ENCODE measurements at regions not wholly inside any gene's neighbourhood (a gene's known extent, or its start where the extent isn't known, plus 50 kb on each side); places are given as distances from the start of the nearest gene placed in this dataset.

GRCh38 chr3:83076041-83076440 is 1314.6 kb upstream of the GBE1 start:
- DNase-seq, result no peak

DNA sequence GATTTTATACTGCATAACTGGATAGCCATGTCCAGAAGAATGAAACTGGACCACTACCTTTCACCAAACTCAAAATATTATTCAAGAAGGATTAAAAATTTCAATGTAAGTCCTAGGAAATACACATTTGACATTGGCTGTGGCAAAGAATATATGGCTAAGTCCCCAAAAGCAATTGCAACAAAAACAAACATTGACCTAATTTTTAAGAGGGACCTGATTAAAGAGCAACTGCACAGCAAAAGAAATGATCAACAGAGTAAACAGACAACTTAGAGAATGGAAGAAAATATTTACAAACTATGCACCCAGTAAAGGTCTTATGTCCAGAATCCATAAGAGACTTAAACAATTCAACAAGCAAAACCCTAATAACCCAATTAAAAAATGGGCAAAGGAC is 1313.0 kb upstream of the GBE1 start:
- no peak for DNase-seq

DNA sequence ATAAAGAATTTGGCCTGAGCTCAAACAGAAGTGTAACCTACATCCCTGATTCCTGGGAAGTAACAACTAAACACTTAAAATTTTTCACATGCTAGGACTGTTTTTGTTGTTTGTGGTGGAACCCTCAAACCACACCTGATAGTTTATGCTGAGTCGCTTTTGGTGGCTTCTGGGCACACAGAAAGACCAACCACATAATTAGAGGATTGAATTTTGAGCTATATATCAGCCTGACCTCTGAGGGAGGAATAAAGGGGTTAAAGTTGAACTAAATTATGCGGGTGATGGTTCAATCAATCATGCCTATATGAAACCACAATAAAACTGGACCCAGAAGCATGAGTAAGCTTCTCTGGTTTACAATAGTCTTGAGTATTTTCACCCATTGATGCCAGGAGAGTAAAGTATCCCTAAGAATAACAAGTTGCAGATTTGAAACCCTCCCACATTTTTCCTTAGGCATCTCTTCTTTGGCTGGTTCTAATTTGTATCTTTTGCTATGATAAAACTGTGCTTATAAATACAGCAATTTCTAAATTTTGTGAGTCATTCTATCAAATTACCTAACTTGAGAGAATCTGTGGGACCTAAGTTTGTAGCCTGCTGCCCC is 1304.5 kb upstream of the GBE1 start:
- no peak for DNase-seq

DNA sequence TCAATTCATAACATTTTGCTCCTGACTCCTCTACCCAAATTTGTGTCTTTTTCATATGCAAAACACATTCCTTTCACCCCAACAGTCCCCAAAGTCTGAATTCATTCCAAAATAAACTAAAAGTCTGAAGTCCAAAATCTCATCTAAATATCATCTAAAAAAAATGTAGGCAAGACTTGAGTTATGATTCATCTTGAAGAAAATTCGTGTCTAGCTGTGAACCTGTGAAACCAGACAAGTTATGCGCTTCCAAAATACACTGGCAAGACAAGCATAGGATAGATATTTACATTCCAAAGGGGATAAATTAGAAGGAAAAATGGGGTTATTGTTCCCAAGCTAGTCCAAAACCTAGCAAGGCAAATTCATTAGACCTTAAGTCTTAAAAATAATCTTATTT is 1302.0 kb upstream of the GBE1 start:
- DNase-seq, result no peak

GRCh38 chr3:83048556-83048955 is 1287.1 kb upstream of the GBE1 start:
- no peak for DNase-seq

DNA sequence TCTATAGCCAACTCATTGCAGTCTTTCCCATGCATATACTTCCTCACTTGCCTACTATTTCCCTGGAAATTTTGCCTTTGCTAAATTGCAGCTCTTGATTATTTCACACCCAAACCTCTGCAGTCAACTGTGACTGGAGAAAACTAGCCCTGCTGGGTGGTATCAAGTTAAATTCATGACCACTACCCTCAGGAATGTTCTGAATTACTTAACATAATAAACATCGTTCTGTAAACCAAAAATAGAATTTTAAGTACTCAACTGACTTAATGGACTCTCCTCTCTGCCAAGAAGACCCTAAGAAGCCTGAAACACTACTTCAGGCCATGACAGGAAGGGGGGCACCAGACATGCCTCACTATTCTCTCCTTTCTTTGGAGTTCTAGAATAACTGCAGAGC is 1278.0 kb upstream of the GBE1 start:
- DNase-seq, result no peak

- DNase-seq, result no peak
Observed at GRCh38 chr3:83035704-83036010, 1274.2 kb upstream of the GBE1 start.

DNA sequence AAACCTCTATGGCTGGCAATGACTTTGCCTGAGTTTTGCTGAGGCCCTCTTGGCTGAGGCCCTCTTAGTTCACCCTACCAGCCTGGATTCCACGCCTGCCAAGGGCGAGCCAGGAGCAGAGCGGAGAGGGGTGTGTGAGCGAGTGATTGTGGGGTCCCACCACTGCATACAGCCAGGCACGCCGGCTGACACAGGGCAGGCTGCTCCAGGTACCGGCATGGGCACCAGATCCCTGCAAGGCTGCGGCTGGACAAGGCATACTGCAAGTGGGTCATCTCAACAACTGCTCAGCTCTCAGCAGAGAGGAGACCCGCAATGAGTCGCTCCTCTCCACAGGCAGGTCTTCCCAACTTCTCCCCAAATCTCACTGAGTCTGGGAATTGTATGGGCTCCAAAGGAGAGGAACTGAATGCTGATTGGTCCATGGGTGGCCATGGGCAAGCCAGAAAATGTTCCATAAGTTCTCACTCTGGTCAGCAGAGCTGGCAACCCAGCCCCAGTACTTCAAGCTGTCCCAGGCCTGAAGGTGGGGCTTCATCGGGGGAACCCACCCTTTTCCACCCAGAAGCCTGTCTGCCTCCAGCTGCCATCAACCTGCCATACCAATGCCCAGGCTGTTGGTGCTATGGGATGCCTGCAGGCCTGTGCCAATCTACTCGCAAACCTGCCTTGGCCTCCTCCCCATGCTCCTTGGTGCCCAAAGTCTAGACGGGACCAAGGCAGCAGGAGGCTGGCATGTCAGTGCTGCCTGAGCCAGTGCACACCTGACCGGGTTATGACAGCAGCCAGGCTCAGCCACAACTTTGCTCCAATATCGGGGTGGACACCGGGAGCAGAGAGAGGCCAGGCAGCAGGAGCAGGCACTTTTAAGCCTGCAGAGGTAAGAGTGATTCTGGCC is 1273.6 kb upstream of the GBE1 start:
- no peak for DNase-seq

- DNase-seq, result no peak
Observed at GRCh38 chr3:83033133-83033532, 1271.7 kb upstream of the GBE1 start.

- no peak for DNase-seq
Observed at GRCh38 chr3:83023086-83023485, 1261.6 kb upstream of the GBE1 start.

DNA sequence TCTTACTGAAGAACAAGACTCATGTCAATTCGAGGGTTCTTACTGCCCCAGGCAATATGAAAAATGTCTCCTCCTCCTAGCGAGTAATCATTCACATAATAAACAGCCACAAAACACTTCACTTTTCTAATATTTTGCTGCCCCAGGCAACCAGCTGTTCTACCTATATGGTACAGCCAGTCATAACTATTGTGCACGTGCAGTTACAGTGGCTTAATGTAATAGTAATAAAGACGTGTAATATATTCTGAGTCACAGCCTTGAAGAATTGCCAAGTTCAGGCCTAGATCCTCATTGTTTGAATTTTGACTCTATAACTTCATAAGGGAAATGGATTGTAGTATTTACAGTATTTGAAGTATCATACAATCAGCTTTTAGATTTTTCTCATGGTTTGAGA is 1250.0 kb upstream of the GBE1 start:
- no peak for DNase-seq

- DNase-seq, result no peak
Observed at GRCh38 chr3:83003917-83004316, 1242.5 kb upstream of the GBE1 start.

GRCh38 chr3:83002869-83003445 is 1241.5 kb upstream of the GBE1 start:
- DNase-seq, result no peak

DNA sequence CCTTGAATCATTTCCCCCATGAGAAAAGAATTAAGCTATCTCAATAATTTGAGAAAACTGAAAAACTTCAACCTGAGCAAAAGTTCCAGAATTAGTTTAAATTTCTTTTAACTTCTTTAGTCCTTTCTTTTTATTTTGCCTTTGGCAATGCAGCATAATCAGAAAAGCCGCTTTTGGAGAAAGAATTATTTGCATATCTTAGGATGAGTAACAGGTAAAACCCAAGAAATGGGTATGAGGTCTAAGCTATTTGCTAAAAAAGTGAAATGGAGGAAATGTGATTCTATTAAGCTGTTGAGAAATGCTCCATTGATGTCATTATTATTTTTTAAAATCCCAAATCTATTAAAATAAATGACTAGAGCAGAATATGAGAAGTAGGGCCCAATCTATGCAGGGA is 1238.3 kb upstream of the GBE1 start:
- DNase-seq, result no peak

- no peak for DNase-seq
Observed at GRCh38 chr3:82978368-82978767, 1216.9 kb upstream of the GBE1 start.

- no peak for DNase-seq
Observed at GRCh38 chr3:82977871-82978270, 1216.4 kb upstream of the GBE1 start.

DNA sequence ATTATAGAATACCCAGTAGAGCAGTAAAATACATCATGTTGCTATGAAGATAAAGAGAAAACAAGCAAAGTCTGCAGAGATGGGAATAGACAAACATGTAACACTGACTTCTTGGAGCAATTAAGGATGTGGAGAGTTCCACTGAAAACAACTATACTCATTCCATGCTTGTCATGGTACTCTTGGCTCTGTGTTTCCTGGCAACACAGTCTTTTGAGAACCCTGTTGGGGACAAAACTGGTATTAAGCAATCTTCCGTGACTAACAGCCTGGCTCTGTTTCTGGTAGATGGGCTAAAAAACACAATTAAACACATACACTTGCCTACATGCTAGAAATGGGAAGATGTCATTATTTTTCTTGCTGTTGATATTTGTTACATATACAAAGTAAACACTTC is 1212.3 kb upstream of the GBE1 start:
- no peak for DNase-seq

DNA sequence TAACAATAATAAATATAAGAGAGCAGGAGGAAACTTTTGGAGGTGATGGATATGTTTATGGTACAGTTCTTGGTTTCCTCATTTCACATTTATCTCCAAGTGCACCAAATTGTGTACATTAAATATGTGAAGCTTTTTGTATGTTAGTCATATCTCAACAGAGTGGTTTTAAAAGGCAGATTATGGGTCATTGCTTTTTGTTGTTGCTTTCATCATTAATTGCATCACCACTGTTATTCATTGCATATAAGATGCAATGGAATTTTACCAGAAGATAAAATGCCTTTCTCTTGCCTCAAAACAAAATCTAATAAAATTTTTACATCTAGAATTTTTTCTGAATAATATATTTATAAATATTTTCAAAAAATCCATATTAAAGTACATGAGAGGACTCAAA is 1198.9 kb upstream of the GBE1 start:
- DNase-seq, result no peak

GRCh38 chr3:82957696-82958095 is 1196.3 kb upstream of the GBE1 start:
- DNase-seq, result no peak

DNA sequence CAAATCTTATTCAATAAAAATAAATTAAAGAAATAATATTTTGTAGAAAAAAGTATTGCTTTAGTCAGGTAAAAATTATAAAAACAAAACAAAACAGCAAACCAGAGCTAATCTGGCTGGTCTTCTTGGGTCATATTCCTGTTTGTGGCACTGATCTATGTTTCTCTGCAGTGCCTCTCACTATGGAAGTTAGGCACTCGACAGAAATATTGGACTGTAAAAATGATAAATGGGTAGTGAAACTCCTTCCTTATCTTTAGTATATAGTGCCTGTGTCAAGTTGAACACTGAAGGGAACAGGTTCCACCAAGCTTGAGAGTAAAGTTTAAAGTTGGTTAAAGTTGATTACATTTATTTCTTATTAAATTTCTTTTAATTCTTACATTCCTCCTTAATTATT is 1195.6 kb upstream of the GBE1 start:
- DNase-seq, result no peak

DNA sequence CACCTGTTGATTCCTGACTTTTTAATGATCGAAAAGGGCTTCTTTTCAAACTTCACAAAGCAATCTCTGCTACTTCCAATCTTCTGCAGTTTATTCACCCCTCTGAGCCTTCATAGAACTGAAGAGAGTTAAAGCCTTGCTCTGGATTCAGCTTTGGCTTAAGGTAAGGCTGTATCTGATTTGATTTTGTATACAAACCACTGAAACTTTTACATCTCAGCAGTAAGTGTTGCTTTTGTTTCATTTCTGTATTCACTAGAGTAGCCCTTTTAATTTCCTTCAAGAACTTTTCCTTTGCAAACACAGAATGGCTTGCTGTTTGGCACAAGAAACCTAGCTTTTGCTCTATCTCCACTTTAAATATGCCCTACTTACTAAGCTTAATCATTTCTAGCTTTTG is 1193.0 kb upstream of the GBE1 start:
- DNase-seq, result no peak

DNA sequence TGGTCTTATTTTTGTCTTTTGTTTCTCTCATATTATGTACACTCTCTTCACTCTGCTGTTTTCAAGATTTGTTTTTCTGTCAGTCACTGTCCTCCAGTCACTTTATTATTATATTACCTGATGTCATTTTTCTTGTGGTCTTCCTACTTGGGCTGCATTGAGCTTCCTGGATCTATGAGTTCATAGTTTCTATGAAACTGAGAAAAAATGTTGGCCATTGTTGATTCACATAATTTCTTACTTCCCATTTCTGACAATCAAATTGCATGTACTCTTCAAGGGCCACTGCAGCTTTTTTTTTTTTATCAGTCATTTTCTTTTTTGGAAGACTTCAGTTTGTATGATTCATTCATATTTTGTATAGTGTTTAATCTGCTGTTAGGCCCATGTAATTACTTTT is 1180.6 kb upstream of the GBE1 start:
- no peak for DNase-seq

DNA sequence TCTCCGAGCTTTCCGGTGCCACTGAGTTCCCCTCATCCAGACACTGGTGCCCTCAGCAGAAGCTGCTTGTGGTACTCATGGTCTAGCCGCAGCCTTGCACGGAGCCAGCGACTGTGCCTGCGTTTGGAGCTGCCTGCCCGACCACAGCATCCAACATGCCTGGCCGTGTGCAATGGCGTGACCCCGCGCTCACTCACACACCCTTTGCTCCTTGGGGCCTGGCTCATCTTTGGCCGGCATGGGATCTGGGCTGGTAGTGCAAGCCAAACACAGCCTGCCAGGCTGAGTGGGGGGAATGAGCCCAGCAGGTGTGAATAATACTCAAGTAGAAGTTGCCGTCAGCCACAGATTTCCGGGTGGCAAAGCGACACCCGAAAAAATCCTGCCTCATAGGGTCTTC is 1178.7 kb upstream of the GBE1 start:
- no peak for DNase-seq

DNA sequence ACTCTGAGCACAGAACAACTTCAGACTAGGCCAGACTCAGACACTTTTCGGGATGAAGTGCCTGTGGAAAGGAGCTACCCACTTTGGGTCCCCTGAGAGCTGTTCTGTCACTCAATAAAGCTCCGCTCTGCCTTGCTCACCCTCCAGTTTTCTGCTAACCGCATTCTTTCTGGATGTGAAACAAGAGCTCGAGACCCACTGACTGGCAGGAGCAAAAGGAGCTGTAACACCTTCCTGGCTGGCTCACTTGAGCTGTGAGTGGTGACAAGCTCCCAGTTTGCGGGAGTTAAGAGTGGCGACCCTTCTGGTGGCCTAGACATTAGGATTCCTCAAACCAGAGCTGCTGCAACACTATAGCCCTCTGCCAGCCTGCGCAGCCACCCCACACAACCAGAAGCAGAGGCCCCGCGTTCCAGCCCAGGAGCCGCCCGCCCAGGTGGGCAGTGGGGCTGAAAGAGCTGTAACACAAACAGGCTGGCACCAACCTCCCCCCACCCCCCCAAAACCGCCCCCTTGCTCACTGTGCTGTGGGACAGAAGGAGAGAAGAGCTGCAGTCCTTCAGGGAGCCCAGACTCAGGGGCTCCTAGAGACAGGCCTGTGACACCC is 1178.1 kb upstream of the GBE1 start:
- peak in 1 of 5 donors; percentile 10 for DNase-seq
